Caco-2 (cell line): ENCODE measurements at regions not wholly inside any gene's neighbourhood (a gene's known extent, or its start where the extent isn't known, plus 50 kb on each side); places are given as distances from the start of the nearest gene placed in this dataset.

Experiments
- BruUV-seq: library from RNA; stranded (reverse); fragments of 400-500 nt; replicated peaks from 2 replicates; lab custom pipeline; 2021; lab: Mats Ljungman, UMichigan
- CTCF ChIA-PET: fragments of 300-600 bp; sonication (Branson Sonifier 250); formaldehyde crosslinking; loops from one replicate; lab custom pipeline; 2022; ENCODE audit warnings: antibody characterized with exemption; lab: Charles Lee
- POLR2A ChIA-PET: fragments of 300-600 bp; sonication (Branson Sonifier 250); formaldehyde crosslinking; loops from one replicate; lab custom pipeline; 2022; ENCODE audit warnings: antibody characterized with exemption; lab: Charles Lee
- DNase-seq, 2 experiments: peaks; one replicate each; pipeline versions ENCODE4 v3.0.0 to v3.0.0-alpha.2; 2020 to 2022
- H3K27me3 ChIP-seq: replicated peaks from 2 replicates; pipeline ENCODE4 v1.6.0; 2011; ENCODE audit warnings: low read length; ENCODE audit not compliant: control insufficient read depth, insufficient read depth
- H3K36me3 ChIP-seq: 2 replicates; pipeline ENCODE4 v1.5.1; 2011; ENCODE audit warnings: low read length; ENCODE audit not compliant: control insufficient read depth, insufficient read depth
- H3K4me1 ChIP-seq: fragments of 250-450 bp; sonication (Bioruptor Pico); 2 replicates; pipeline ENCODE4 v1.5.1; 2020; ENCODE audit warnings: mild to moderate bottlenecking
- H3K4me3 ChIP-seq: 2 replicates; pipeline ENCODE4 v1.5.1; 2011; ENCODE audit warnings: low read depth, mild to moderate bottlenecking, control low read depth, low read length
- H3K9me3 ChIP-seq: fragments of 250-450 bp; sonication (Bioruptor Pico); 2 replicates; pipeline ENCODE4 v1.5.1; 2020; ENCODE audit warnings: mild to moderate bottlenecking, moderate library complexity
- H3K27ac Mint-ChIP-seq: one replicate; pipeline ENCODE4 v1.8.0; 2022; ENCODE audit warnings: mixed read lengths; ENCODE audit not compliant: unreplicated experiment
- H3K27me3 Mint-ChIP-seq: one replicate; pipeline ENCODE4 v1.8.0; 2022; ENCODE audit warnings: mixed read lengths; ENCODE audit not compliant: insufficient read depth, unreplicated experiment
- H3K36me3 Mint-ChIP-seq: one replicate; pipeline ENCODE4 v1.8.0; 2022; ENCODE audit warnings: mild to moderate bottlenecking, mixed read lengths; ENCODE audit not compliant: insufficient read depth, unreplicated experiment
- H3K4me1 Mint-ChIP-seq: one replicate; pipeline ENCODE4 v1.8.0; 2022; ENCODE audit warnings: low read depth, mixed read lengths; ENCODE audit not compliant: unreplicated experiment
- H3K4me3 Mint-ChIP-seq: one replicate; pipeline ENCODE4 v1.8.0; 2022; ENCODE audit warnings: mild to moderate bottlenecking, moderate library complexity, mixed read lengths; ENCODE audit not compliant: unreplicated experiment
- H3K9me3 Mint-ChIP-seq: one replicate; pipeline ENCODE4 v1.8.0; 2022; ENCODE audit warnings: mixed read lengths; ENCODE audit not compliant: unreplicated experiment
- intact Hi-C: fragments of 100-400 bp; cut with micrococcal nuclease; formaldehyde crosslinking; loops from one replicate; pipeline ENCODE4 v1.10.0; 2022; ENCODE audit not compliant: unreplicated experiment
- TF ChIP-seq, protein P1 (sequence below), 2 experiments: fragments of 200-600 bp in 1 of 2; IDR thresholded peaks; 1 replicate in 1 of 2; 2 replicates in 1 of 2; pipeline versions ENCODE4 v1.5.1 to v1.8.0; 2011 to 2022; ENCODE audit warnings: antibody characterized with exemption in 1 of 2, control low read depth in 1 of 2, inconsistent platforms in 1 of 2, low read depth in 1 of 2, low read length in 1 of 2, mild to moderate bottlenecking in 1 of 2, moderate library complexity in 1 of 2; ENCODE audit not compliant: insufficient read depth in 1 of 2, severe bottlenecking in 1 of 2, unreplicated experiment in 1 of 2

DNA sequence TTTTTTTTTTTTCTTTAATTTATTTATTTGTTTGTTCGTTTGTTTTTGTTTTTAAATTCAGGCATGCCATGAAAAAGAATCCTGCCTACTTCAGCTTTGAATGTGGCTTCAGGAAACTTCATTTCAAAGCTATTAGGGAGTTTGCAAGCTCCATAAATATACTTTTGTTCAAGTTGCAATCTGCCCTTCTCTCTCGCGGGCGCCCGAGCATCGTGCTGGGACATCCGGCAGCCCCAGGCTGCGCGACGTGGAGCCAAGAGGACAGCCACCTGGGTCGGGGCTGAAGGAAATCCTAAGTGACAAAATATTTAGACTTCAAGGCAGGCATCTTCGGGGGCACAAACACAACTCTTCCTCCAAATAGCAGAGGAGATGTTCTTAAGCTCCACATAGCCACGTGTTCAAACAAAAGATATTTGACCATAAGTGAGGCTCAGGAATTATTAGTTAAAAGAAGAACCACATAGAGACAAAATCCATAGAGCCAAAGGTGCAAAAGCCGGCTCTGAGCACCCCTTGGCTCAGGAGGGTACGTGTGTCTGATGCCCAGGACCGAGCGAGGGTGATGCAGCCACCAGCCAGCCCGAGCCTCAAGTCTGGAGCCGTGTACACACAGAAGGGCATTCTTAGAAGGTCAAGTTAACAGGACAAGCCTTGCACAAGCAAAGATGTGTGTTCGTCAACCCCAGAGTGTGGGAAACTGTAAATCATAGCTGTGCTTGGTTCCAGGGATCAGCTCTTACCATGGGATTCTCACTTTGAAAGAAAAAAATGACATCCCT, 256.5 kb upstream of the SALL3 start:
- no peaks in the 10 kb centered on the region for H3K9me3 ChIP-seq

DNA sequence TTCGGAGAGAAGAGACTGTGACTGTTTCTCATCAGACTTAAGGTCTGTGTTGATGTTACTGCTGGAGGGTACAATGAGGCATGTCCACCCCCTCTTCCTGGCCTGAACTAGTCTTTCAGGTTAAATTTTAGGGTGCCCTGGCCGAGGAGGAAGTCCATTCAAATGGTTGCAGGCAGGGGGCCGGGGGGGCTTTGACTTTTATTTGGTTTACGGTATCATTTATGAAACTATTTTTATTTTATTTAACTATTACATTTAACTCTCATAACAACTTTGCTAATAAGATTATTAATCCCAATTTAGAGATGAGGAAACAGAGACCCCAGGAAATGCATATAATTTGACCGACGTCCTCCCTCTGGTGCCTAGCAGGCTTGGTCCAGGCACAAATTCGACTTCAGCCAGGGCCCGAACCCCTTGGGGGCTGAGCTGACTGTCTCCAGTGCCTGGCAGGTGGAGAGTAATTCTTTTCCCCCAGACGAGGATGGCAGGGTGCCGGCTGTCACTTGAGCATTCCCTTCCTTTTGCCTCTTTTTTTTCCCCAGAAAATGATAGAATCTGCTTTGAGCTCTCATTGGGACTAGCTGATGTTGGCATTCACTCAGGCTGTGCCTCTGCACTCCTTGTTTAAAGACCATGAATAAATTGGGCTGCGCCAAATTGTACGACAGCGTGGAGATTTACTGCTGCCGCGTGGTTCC, 255.3 kb upstream of the SALL3 start:
- intact Hi-C loops = no loop called here
- H3K4me3 ChIP-seq = no peak overlapping the region
- no peaks in the 10 kb centered on the region for H3K36me3 ChIP-seq
- H3K36me3 Mint-ChIP-seq = no peaks in the 10 kb centered on the region
- no peaks in the 10 kb centered on the region for H3K27me3 ChIP-seq
- no peaks in the 10 kb centered on the region for H3K27me3 Mint-ChIP-seq
- POLR2A ChIA-PET = no interaction called here
- BruUV-seq = no TSS peak
- H3K4me1 ChIP-seq = no peaks in the 10 kb centered on the region
- H3K27ac Mint-ChIP-seq = no peak overlapping the region
- TF ChIP-seq, protein P1, sequence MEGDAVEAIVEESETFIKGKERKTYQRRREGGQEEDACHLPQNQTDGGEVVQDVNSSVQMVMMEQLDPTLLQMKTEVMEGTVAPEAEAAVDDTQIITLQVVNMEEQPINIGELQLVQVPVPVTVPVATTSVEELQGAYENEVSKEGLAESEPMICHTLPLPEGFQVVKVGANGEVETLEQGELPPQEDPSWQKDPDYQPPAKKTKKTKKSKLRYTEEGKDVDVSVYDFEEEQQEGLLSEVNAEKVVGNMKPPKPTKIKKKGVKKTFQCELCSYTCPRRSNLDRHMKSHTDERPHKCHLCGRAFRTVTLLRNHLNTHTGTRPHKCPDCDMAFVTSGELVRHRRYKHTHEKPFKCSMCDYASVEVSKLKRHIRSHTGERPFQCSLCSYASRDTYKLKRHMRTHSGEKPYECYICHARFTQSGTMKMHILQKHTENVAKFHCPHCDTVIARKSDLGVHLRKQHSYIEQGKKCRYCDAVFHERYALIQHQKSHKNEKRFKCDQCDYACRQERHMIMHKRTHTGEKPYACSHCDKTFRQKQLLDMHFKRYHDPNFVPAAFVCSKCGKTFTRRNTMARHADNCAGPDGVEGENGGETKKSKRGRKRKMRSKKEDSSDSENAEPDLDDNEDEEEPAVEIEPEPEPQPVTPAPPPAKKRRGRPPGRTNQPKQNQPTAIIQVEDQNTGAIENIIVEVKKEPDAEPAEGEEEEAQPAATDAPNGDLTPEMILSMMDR (IDR thresholded peaks at IDR 0.05; ENCODE audit: insufficient read depth in 1 of 2, low read depth in 1 of 2, low read length in 1 of 2, severe bottlenecking in 1 of 2, unreplicated experiment in 1 of 2) = no peak
- no peak for DNase-seq
- H3K4me3 Mint-ChIP-seq = no peak overlapping the region
- no peaks in the 10 kb centered on the region for H3K9me3 Mint-ChIP-seq
- CTCF ChIA-PET = no interaction called here
- H3K9me3 ChIP-seq = no peaks in the 10 kb centered on the region
- no peaks in the 10 kb centered on the region for H3K4me1 Mint-ChIP-seq

More for the DNA sequence above, 256.5 kb upstream of the SALL3 start:
- H3K4me1 Mint-ChIP-seq = no peaks in the 10 kb centered on the region
- CTCF ChIA-PET = no interaction called here
- H3K9me3 Mint-ChIP-seq = no peaks in the 10 kb centered on the region
- H3K27me3 Mint-ChIP-seq = no peaks in the 10 kb centered on the region
- TF ChIP-seq, protein P1 (IDR thresholded peaks at IDR 0.05; ENCODE audit: insufficient read depth in 1 of 2, low read depth in 1 of 2, low read length in 1 of 2, severe bottlenecking in 1 of 2, unreplicated experiment in 1 of 2) = no peak
- no peaks in the 10 kb centered on the region for H3K36me3 ChIP-seq
- H3K36me3 Mint-ChIP-seq = no peaks in the 10 kb centered on the region
- intact Hi-C loops = no loop called here
- H3K4me3 Mint-ChIP-seq = no peak overlapping the region
- H3K27me3 ChIP-seq = no peaks in the 10 kb centered on the region
- DNase-seq = no peak
- BruUV-seq = no TSS peak
- H3K4me1 ChIP-seq = no peaks in the 10 kb centered on the region
- POLR2A ChIA-PET = no interaction called here
- H3K4me3 ChIP-seq = no peak overlapping the region
- H3K27ac Mint-ChIP-seq = no peak overlapping the region

DNA sequence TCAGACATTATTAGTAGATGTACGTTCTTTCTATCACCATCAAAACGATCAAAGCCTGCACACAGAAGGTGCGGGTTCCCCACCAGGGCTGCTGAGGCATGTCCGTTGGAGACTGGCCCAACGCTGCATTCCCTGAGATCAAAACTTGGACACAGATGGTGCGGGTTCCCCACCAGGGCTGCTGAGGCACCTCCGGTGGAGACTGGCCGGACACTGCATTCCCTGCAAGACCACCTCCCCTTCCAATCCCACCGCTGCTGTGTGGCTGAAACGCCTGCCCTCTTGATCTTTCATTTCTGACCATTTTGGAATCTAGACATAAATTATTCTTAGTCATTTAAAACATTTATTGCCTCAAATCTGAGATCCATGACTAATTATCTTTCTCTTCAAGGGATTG, 254.2 kb upstream of the SALL3 start:
- Histone ChIP-seq H3K27me3 (no peaks in the 10 kb centered on the region), H3K4me1 (no peaks in the 10 kb centered on the region), H3K9me3 (no peaks in the 10 kb centered on the region), H3K36me3 (no peaks in the 10 kb centered on the region), H3K4me3 (no peak overlapping the region)
- DNase-seq = no peak
- no peak overlapping the region for H3K27ac Mint-ChIP-seq
- no peaks in the 10 kb centered on the region for H3K36me3 Mint-ChIP-seq
- H3K4me3 Mint-ChIP-seq = no peak overlapping the region
- ChIA-PET POLR2A (no interaction called here), CTCF (no interaction called here)
- no TSS peak for BruUV-seq
- no peaks in the 10 kb centered on the region for H3K9me3 Mint-ChIP-seq
- no peaks in the 10 kb centered on the region for H3K27me3 Mint-ChIP-seq
- TF ChIP-seq, protein P1 (IDR thresholded peaks at IDR 0.05; ENCODE audit: insufficient read depth in 1 of 2, low read depth in 1 of 2, low read length in 1 of 2, severe bottlenecking in 1 of 2, unreplicated experiment in 1 of 2) = no peak
- intact Hi-C loops = no loop called here
- no peaks in the 10 kb centered on the region for H3K4me1 Mint-ChIP-seq
